ENCODE measurements at regions not wholly inside any gene's neighbourhood (a gene's known extent, or its start where the extent isn't known, plus 50 kb on each side); places are given as distances from the start of the nearest gene placed in this dataset.

- TF ChIP-seq, protein P1, sequence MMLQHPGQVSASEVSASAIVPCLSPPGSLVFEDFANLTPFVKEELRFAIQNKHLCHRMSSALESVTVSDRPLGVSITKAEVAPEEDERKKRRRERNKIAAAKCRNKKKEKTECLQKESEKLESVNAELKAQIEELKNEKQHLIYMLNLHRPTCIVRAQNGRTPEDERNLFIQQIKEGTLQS (IDR thresholded peaks at IDR 0.05): no peak
- TF ChIP-seq EZH2 (IDR thresholded peaks at IDR 0.05) (no peak), SRF (IDR thresholded peaks at IDR 0.05; ENCODE audit: low read depth) (no peak)
Observed at GRCh38 chr10:117674201-117674600, 131.7 kb downstream of the EMX2 start (continued).

DNA sequence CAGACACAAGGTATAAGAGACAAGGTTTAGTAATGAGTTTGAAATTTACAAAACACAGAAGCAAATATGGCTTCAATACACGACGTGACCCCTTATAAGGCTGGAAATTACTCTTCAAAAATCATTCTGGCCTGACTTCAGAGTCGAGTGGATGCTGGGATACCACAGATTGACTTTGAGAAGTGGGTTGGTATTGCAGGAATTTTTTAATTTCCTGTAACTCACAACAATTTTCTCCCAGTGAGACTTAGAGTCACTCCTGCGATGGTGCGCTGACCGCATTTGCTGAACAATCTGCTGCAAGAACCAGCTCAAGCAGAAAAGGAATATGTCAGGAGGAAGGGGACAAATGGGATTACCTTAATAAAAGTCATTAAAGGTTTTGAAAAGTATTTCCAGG, 132.1 kb downstream of the EMX2 start:
- H3K36me3 ChIP-seq (ENCODE audit: control insufficient read depth in 1 of 2, insufficient read depth in 2 of 2, low read length in 2 of 2): no peaks in the 10 kb centered on the region
- no peak for ATAC-seq
- H3K4me3 ChIP-seq (replicated peaks in 1 of 2; ENCODE audit: low read depth in 1 of 2, low read length in 2 of 2): no peak overlapping the region
- ChIA-PET RAD21 (ENCODE audit: low non-redundant PET in 1 of 2, low total read pairs in 2 of 2, uncharacterized antibody in 2 of 2, unreplicated experiment in 2 of 2) (no interaction called here), POLR2A (no interaction called here), CTCF (no interaction called here)
- no peak overlapping the region for H2AFZ ChIP-seq (ENCODE audit: low read depth, low read length, poor library complexity, severe bottlenecking)
- no peaks in the 10 kb centered on the region for H3K9me2 ChIP-seq (ENCODE audit: insufficient read depth)
- H3K4me1 ChIP-seq (ENCODE audit: control insufficient read depth in 1 of 2, insufficient read depth in 2 of 2, low read length in 2 of 2): peaks cover 7 to 20% of the 10 kb centered on the region in 2 experiments; a peak in 3 of 4 replicates
- intact Hi-C loops (cut with micrococcal nuclease): no loop called here
- H3K79me2 ChIP-seq (ENCODE audit: insufficient read depth, low read length): no peaks in the 10 kb centered on the region
- DNase-seq (ENCODE audit: low read depth, low spot score): no peak
- TF ChIP-seq, protein P2, sequence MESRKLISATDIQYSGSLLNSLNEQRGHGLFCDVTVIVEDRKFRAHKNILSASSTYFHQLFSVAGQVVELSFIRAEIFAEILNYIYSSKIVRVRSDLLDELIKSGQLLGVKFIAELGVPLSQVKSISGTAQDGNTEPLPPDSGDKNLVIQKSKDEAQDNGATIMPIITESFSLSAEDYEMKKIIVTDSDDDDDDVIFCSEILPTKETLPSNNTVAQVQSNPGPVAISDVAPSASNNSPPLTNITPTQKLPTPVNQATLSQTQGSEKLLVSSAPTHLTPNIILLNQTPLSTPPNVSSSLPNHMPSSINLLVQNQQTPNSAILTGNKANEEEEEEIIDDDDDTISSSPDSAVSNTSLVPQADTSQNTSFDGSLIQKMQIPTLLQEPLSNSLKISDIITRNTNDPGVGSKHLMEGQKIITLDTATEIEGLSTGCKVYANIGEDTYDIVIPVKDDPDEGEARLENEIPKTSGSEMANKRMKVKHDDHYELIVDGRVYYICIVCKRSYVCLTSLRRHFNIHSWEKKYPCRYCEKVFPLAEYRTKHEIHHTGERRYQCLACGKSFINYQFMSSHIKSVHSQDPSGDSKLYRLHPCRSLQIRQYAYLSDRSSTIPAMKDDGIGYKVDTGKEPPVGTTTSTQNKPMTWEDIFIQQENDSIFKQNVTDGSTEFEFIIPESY (IDR thresholded peaks at IDR 0.05; ENCODE audit: extremely low read depth, insufficient replicate concordance, low read length): no peak
- no peak for TF ChIP-seq ELF1 (IDR thresholded peaks at IDR 0.05; ENCODE audit: borderline replicate concordance, low read depth)
- TF ChIP-seq SRF (IDR thresholded peaks at IDR 0.05; ENCODE audit: low read depth): no peak
- TF ChIP-seq TCF7L2 (IDR thresholded peaks at IDR 0.05; ENCODE audit: borderline replicate concordance, extremely low read depth, insufficient read depth, insufficient read length): no peak
- TF ChIP-seq JUND (IDR thresholded peaks at IDR 0.05): no peak
- no peak for TF ChIP-seq RAD21 (IDR thresholded peaks at IDR 0.05; ENCODE audit: low read depth)
- TF ChIP-seq YY1 (IDR thresholded peaks at IDR 0.05; ENCODE audit: extremely low read depth, insufficient replicate concordance, low read depth, low read length): no peak
- TF ChIP-seq EZH2phosphoT487 (IDR thresholded peaks at IDR 0.05; ENCODE audit: borderline replicate concordance): no peak
- TF ChIP-seq ZFX (IDR thresholded peaks at IDR 0.05): no peak
- TF ChIP-seq CEBPB (IDR thresholded peaks at IDR 0.05; ENCODE audit: low read depth): no peak
- TF ChIP-seq, protein P3, sequence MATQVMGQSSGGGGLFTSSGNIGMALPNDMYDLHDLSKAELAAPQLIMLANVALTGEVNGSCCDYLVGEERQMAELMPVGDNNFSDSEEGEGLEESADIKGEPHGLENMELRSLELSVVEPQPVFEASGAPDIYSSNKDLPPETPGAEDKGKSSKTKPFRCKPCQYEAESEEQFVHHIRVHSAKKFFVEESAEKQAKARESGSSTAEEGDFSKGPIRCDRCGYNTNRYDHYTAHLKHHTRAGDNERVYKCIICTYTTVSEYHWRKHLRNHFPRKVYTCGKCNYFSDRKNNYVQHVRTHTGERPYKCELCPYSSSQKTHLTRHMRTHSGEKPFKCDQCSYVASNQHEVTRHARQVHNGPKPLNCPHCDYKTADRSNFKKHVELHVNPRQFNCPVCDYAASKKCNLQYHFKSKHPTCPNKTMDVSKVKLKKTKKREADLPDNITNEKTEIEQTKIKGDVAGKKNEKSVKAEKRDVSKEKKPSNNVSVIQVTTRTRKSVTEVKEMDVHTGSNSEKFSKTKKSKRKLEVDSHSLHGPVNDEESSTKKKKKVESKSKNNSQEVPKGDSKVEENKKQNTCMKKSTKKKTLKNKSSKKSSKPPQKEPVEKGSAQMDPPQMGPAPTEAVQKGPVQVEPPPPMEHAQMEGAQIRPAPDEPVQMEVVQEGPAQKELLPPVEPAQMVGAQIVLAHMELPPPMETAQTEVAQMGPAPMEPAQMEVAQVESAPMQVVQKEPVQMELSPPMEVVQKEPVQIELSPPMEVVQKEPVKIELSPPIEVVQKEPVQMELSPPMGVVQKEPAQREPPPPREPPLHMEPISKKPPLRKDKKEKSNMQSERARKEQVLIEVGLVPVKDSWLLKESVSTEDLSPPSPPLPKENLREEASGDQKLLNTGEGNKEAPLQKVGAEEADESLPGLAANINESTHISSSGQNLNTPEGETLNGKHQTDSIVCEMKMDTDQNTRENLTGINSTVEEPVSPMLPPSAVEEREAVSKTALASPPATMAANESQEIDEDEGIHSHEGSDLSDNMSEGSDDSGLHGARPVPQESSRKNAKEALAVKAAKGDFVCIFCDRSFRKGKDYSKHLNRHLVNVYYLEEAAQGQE (IDR thresholded peaks at IDR 0.05; ENCODE audit: low read depth): no peak
- TF ChIP-seq EGR1 (IDR thresholded peaks at IDR 0.05; ENCODE audit: low read depth): no peak
- TF ChIP-seq SP1 (IDR thresholded peaks at IDR 0.05; ENCODE audit: low read depth): no peak
- TF ChIP-seq CBX3 (IDR thresholded peaks at IDR 0.05; ENCODE audit: low read depth): no peak
- TF ChIP-seq EZH2 (IDR thresholded peaks at IDR 0.05): no peak
- no peak for TF ChIP-seq FOSL1 (IDR thresholded peaks at IDR 0.05; ENCODE audit: low read depth)
- H3K27me3 ChIP-seq (ENCODE audit: insufficient read depth, low read length): no peaks in the 10 kb centered on the region
- BruUV-seq (replicated peaks): no TSS peak
- H3K9me3 ChIP-seq (ENCODE audit: control insufficient read depth in 1 of 2, insufficient read depth in 1 of 2, low read depth in 1 of 2, low read length in 2 of 2): no peaks in the 10 kb centered on the region
- H3K9ac ChIP-seq (ENCODE audit: low read length): no peak overlapping the region
- H4K20me1 ChIP-seq (ENCODE audit: insufficient read depth): no peaks in the 10 kb centered on the region
- no peak overlapping the region for H3K4me2 ChIP-seq (ENCODE audit: low read length)
- no peak overlapping the region for H3K27ac ChIP-seq (ENCODE audit: low read depth, low read length)
